ENCODE measurements at regions not wholly inside any gene's neighbourhood (a gene's known extent, or its start where the extent isn't known, plus 50 kb on each side); places are given as distances from the start of the nearest gene placed in this dataset.

GRCh38 chr10:81428456-81429134 is 446.4 kb upstream of the NRG3 start:
- TF ChIP-seq CTCF (IDR thresholded peaks at IDR 0.05) (no peak), POLR2A (IDR thresholded peaks at IDR 0.05) (no peak)

All from lower leg skin (tissue), 3 donors.